GM18870 (cell line): ENCODE measurements at regions not wholly inside any gene's neighbourhood (a gene's known extent, or its start where the extent isn't known, plus 50 kb on each side); places are given as distances from the start of the nearest gene placed in this dataset.
A peak's percentile ranks its signal among the peaks of the same experiment; 100 is the strongest.

Experiments
- ATAC-seq: cut with Tn5 transposase; IDR thresholded peaks from one replicate; pipeline ENCODE4 v1.9.1; 2021; ENCODE audit warnings: moderate library complexity; ENCODE audit not compliant: unreplicated experiment

- ATAC-seq = no peak
Measured at GRCh38 chr3:34277110-34277509, 478.7 kb downstream of the PDCD6IP start.

GRCh38 chr3:34279901-34280300 is 481.5 kb downstream of the PDCD6IP start:
- ATAC-seq = no peak

- no peak for ATAC-seq
Measured at GRCh38 chr3:34283751-34284150, 485.3 kb downstream of the PDCD6IP start.

- ATAC-seq = no peak
Measured at GRCh38 chr3:34284959-34285826, 486.8 kb downstream of the PDCD6IP start.

GRCh38 chr3:34285827-34286188 is 487.4 kb downstream of the PDCD6IP start:
- no peak for ATAC-seq

GRCh38 chr3:34292605-34293300 is 494.3 kb downstream of the PDCD6IP start:
- ATAC-seq = no peak

GRCh38 chr3:34294240-34294639 is 495.8 kb downstream of the PDCD6IP start:
- ATAC-seq = no peak

- no peak for ATAC-seq
Measured at GRCh38 chr3:34296796-34297195, 498.4 kb downstream of the PDCD6IP start.

GRCh38 chr3:34298653-34299052 is 500.2 kb downstream of the PDCD6IP start:
- no peak for ATAC-seq

- ATAC-seq = no peak
Measured at GRCh38 chr3:34300621-34301020, 502.2 kb downstream of the PDCD6IP start.

GRCh38 chr3:34301313-34301712 is 502.9 kb downstream of the PDCD6IP start:
- no peak for ATAC-seq

GRCh38 chr3:34305266-34305665 is 506.8 kb downstream of the PDCD6IP start:
- ATAC-seq = no peak

GRCh38 chr3:34312684-34313083 is 514.3 kb downstream of the PDCD6IP start:
- no peak for ATAC-seq

- no peak for ATAC-seq
Measured at GRCh38 chr3:34319881-34320280, 521.5 kb downstream of the PDCD6IP start.

- peak; percentile 89 for ATAC-seq
Measured at GRCh38 chr3:34323517-34323916, 525.1 kb downstream of the PDCD6IP start.

- ATAC-seq = no peak
Measured at GRCh38 chr3:34346656-34347055, 548.2 kb downstream of the PDCD6IP start.

GRCh38 chr3:34351882-34352777 is 553.7 kb downstream of the PDCD6IP start:
- ATAC-seq = no peak

- ATAC-seq = no peak
Measured at GRCh38 chr3:34352778-34353331, 554.4 kb downstream of the PDCD6IP start.

GRCh38 chr3:34357461-34357860 is 559.0 kb downstream of the PDCD6IP start:
- ATAC-seq = no peak

- no peak for ATAC-seq
Measured at GRCh38 chr3:34359064-34359463, 560.6 kb downstream of the PDCD6IP start.

GRCh38 chr3:34360713-34361112 is 562.3 kb downstream of the PDCD6IP start:
- ATAC-seq = no peak
